IMR-90 (cell line): ENCODE measurements at regions not wholly inside any gene's neighbourhood (a gene's known extent, or its start where the extent isn't known, plus 50 kb on each side); places are given as distances from the start of the nearest gene placed in this dataset.

Experiments
- ATAC-seq: fragments of 200-7000 bp; cut with Tn5 transposase; 2 replicates; pipeline ENCODE4 v1.9.1; 2020; ENCODE audit warnings: low read depth, mild to moderate bottlenecking, moderate library complexity
- BruUV-seq: library from RNA; stranded (reverse); fragments of 400-500 nt; replicated peaks from 2 replicates; lab custom pipeline; 2021; lab: Mats Ljungman, UMichigan
- CTCF ChIA-PET: fragments of 300-600 bp; formaldehyde crosslinking; extraction: SDS; loops from one replicate; lab custom pipeline; 2021; ENCODE audit warnings: antibody characterized with exemption; lab: Yijun Ruan, JAX
- POLR2A ChIA-PET: fragments of 300-600 bp; sonication (Branson Sonifier 250); formaldehyde crosslinking; loops from one replicate; lab custom pipeline; 2022; ENCODE audit warnings: antibody characterized with exemption; ENCODE audit not compliant: unreplicated experiment; lab: Charles Lee
- DNase-seq: peaks from one replicate; pipeline ENCODE4 v3.0.0; 2013
- H2AFZ ChIP-seq: replicated peaks from 2 replicates; pipeline ENCODE3; 2013; ENCODE audit warnings: low read length, mild to moderate bottlenecking; ENCODE audit not compliant: poor library complexity
- H2AK5ac ChIP-seq: 2 replicates; pipeline ENCODE4 v1.6.1; 2013; ENCODE audit warnings: low read depth, low read length, inconsistent platforms
- H2AK9ac ChIP-seq: replicated peaks from 2 replicates; pipeline ENCODE3; 2013; ENCODE audit warnings: mild to moderate bottlenecking, low read depth, low read length, moderate library complexity; ENCODE audit not compliant: poor library complexity
- H2BK120ac ChIP-seq: 2 replicates; pipeline ENCODE4 v1.6.1; 2013; ENCODE audit warnings: low read depth, low read length, inconsistent platforms
- H2BK15ac ChIP-seq: 3 replicates; pipeline ENCODE4 v1.6.1; 2013; ENCODE audit warnings: low read depth, low read length, inconsistent platforms
- H2BK20ac ChIP-seq: 2 replicates; pipeline ENCODE4 v1.6.1; 2013; ENCODE audit warnings: low read depth, mild to moderate bottlenecking, inconsistent platforms, low read length, moderate library complexity
- H2BK5ac ChIP-seq: 2 replicates; pipeline ENCODE4 v1.6.1; 2013; ENCODE audit warnings: mild to moderate bottlenecking, low read depth, low read length, inconsistent platforms; ENCODE audit not compliant: poor library complexity, severe bottlenecking
- H3K14ac ChIP-seq: replicated peaks from 2 replicates; pipeline ENCODE4 v1.6.1; 2013; ENCODE audit warnings: low read depth, low read length, inconsistent platforms
- H3K18ac ChIP-seq: 2 replicates; pipeline ENCODE4 v1.6.1; 2013; ENCODE audit warnings: low read depth, low read length, control low read depth
- H3K23ac ChIP-seq: 2 replicates; pipeline ENCODE4 v1.6.1; 2013; ENCODE audit warnings: low read depth, low read length, inconsistent platforms
- H3K27ac ChIP-seq: 2 replicates; pipeline ENCODE4 v1.5.1; 2013; ENCODE audit warnings: mild to moderate bottlenecking, control low read depth, low read length; ENCODE audit not compliant: insufficient read depth
- H3K27me3 ChIP-seq: 2 replicates; pipeline ENCODE4 v1.6.1; 2013; ENCODE audit warnings: low read length; ENCODE audit not compliant: control insufficient read depth, insufficient read depth
- H3K36me3 ChIP-seq: 2 replicates; pipeline ENCODE4 v1.6.1; 2013; ENCODE audit warnings: low read length, mixed read lengths; ENCODE audit not compliant: control insufficient read depth, insufficient read depth
- H3K4ac ChIP-seq: 2 replicates; pipeline ENCODE4 v1.6.1; 2013; ENCODE audit warnings: low read depth, low read length, inconsistent platforms
- H3K4me1 ChIP-seq: 2 replicates; pipeline ENCODE4 v1.6.1; 2013; ENCODE audit warnings: low read length, mixed read lengths; ENCODE audit not compliant: control insufficient read depth, insufficient read depth
- H3K4me2 ChIP-seq: 2 replicates; pipeline ENCODE4 v1.6.1; 2013; ENCODE audit warnings: low read depth, mild to moderate bottlenecking, control low read depth, low read length, moderate library complexity
- H3K4me3 ChIP-seq: 2 replicates; pipeline ENCODE4 v1.5.1; 2013; ENCODE audit warnings: low read depth, mild to moderate bottlenecking, control low read depth, low read length, moderate library complexity; ENCODE audit not compliant: insufficient read depth
- H3K56ac ChIP-seq: 2 replicates; pipeline ENCODE4 v1.6.1; 2013; ENCODE audit warnings: low read length, inconsistent platforms; ENCODE audit not compliant: insufficient read depth; ENCODE audit errors: extremely low read depth
- H3K79me1 ChIP-seq, 2 experiments: 2 replicates each; pipeline ENCODE4 v1.6.1; 2013; ENCODE audit warnings: low read length in 2 of 2, inconsistent platforms in 1 of 2, low read depth in 1 of 2
- H3K9ac ChIP-seq: 2 replicates; pipeline ENCODE4 v1.6.1; 2013; ENCODE audit warnings: low read depth, low read length, control low read depth
- H3K9me1 ChIP-seq: 2 replicates; pipeline ENCODE4 v1.6.1; 2013; ENCODE audit warnings: low read length, inconsistent platforms; ENCODE audit not compliant: insufficient read depth
- H3K9me3 ChIP-seq: 2 replicates; pipeline ENCODE4 v1.6.1; 2013; ENCODE audit warnings: low read length; ENCODE audit not compliant: control insufficient read depth, insufficient read depth
- H4K20me1 ChIP-seq: 2 replicates; pipeline ENCODE4 v1.6.1; 2013; ENCODE audit warnings: low read length, inconsistent platforms; ENCODE audit not compliant: insufficient read depth
- H4K5ac ChIP-seq: 2 replicates; pipeline ENCODE4 v1.6.1; 2013; ENCODE audit warnings: mild to moderate bottlenecking, low read depth, low read length, control low read depth
- H4K8ac ChIP-seq, 2 experiments: 2 replicates each; pipeline ENCODE4 v1.6.1; 2013; ENCODE audit warnings: low read depth in 2 of 2, low read length in 2 of 2, control low read depth in 1 of 2, inconsistent platforms in 1 of 2
- H4K91ac ChIP-seq: 2 replicates; pipeline ENCODE4 v1.6.1; 2013; ENCODE audit warnings: low read depth, low read length, inconsistent platforms; ENCODE audit not compliant: insufficient read depth
- CHD1 ChIP-seq: IDR thresholded peaks from 2 replicates; pipeline ENCODE4 v1.6.1; 2012; ENCODE audit warnings: low read depth, low read length, improper control_type of control experiment
- ELK1 ChIP-seq: fragments of 150-350 bp; IDR thresholded peaks from 2 replicates; pipeline ENCODE4 v1.6.1; 2016; ENCODE audit warnings: low read depth, mild to moderate bottlenecking, low read length, moderate library complexity, borderline replicate concordance
- WGBS, 2 experiments: methylation state at CpG; one replicate each; pipeline versions ENCODE4 v1.1.5 to v1.1.7; 2013; ENCODE audit warnings: missing lambda C conversion rate in 2 of 2; ENCODE audit not compliant: insufficient read length in 1 of 2; ENCODE audit errors: extremely low coverage in 2 of 2; 5-methylcytosine and 5-hydroxymethylcytosine counted together
- dilution Hi-C: fragments of 300-500 bp; cut with HindIII; formaldehyde crosslinking; loops from one replicate; pipeline ENCODE4 v1.14.3; 2018; ENCODE audit warnings: low sequenced_read_pairs; ENCODE audit not compliant: unreplicated experiment
- in situ Hi-C: fragments of 300-500 bp; cut with MboI; formaldehyde crosslinking; loops from 3 replicates; pipeline ENCODE4 v1.14.3; 2019; ENCODE audit warnings: low sequenced_read_pairs, inconsistent platforms, mixed read lengths
- intact Hi-C: fragments of 100-400 bp; cut with micrococcal nuclease; formaldehyde crosslinking; loops from 2 replicates; pipeline ENCODE4 v1.10.0; 2022

DNA sequence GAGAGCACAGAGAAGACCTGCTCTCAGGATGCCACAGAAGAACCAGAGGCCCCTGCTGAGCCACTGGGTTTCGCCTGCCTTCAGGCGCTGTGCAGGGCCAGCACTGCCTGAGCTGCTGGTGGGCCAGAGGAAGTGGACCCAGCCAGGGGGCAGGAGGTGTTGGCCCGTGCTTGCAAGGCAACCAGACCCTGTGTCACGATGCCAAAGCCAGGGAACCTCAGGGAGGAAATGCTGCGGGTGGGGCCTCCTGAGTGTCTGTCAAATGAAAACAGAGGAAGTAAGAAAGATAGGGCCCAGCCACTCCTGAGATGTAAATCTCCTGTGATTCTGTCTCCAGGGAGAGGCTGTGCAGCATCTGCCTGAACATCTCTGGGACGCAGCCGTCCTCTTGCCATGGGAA is 58.1 kb upstream of the ADORA2B start:
- Histone ChIP-seq H4K8ac (no peak overlapping the region), H4K20me1 (no peaks in the 10 kb centered on the region), H2AK9ac (no peak overlapping the region), H3K27ac (no peak overlapping the region), H3K4me1 (0 out of 2 replicates have a peak, but pooled peaks cover 3% of the 10 kb centered on the region), H3K27me3 (no peaks in the 10 kb centered on the region), H2AFZ (no peak overlapping the region), H3K4me3 (no peak overlapping the region), H3K9ac (no peak overlapping the region), H3K79me1 (no peaks in the 10 kb centered on the region), H3K23ac (no peak overlapping the region), H2BK20ac (no peak overlapping the region), H3K14ac (no peak overlapping the region), H2BK15ac (no peak overlapping the region), H3K9me1 (0 out of 2 replicates have a peak, but pooled peaks cover 3% of the 10 kb centered on the region), H2AK5ac (no peak overlapping the region), H3K56ac (no peak overlapping the region), H4K5ac (no peak overlapping the region), H2BK5ac (no peak overlapping the region), H3K4me2 (no peak overlapping the region), H4K91ac (no peak overlapping the region), H3K4ac (no peak overlapping the region), H3K9me3 (no peaks in the 10 kb centered on the region), H3K18ac (no peak overlapping the region), H2BK120ac (no peak overlapping the region), H3K36me3 (no peaks in the 10 kb centered on the region)
- BruUV-seq, result no TSS peak
- intact Hi-C loops, result no loop called here
- no peak for TF ChIP-seq ELK1
- TF ChIP-seq CHD1, result no peak
- in situ Hi-C loops, result no loop called here
- DNase-seq (no peak), ATAC-seq (no peak)
- dilution Hi-C loops, result no loop called here
- WGBS, 2 experiments, result no CpG with 5 or more reads among the region's 7 CpGs
- ChIA-PET CTCF (no interaction called here), POLR2A (no interaction called here)
